Ishikawa (cell line): ENCODE measurements at regions not wholly inside any gene's neighbourhood (a gene's known extent, or its start where the extent isn't known, plus 50 kb on each side); places are given as distances from the start of the nearest gene placed in this dataset.

ENCODE experiments used
- CREB1 ChIP-seq: IDR thresholded peaks from 2 replicates; pipeline ENCODE4 v1.6.1; 2012; ENCODE audit warnings: low read depth
- EGR1 ChIP-seq: IDR thresholded peaks from 2 replicates; pipeline ENCODE4 v1.6.1; 2012
- EP300 ChIP-seq: IDR thresholded peaks from 2 replicates; pipeline ENCODE4 v1.6.1; 2012; ENCODE audit warnings: borderline replicate concordance
- FOXM1 ChIP-seq: IDR thresholded peaks from 2 replicates; pipeline ENCODE4 v1.6.1; 2012; ENCODE audit warnings: low read depth, borderline replicate concordance
- NFIC ChIP-seq: IDR thresholded peaks from 2 replicates; pipeline ENCODE4 v1.6.1; 2012
- RAD21 ChIP-seq: IDR thresholded peaks from 2 replicates; pipeline ENCODE4 v1.6.1; 2012; ENCODE audit warnings: low read depth
- TAF1 ChIP-seq: IDR thresholded peaks from 2 replicates; pipeline ENCODE4 v1.6.1; 2012; ENCODE audit warnings: low read depth, mild to moderate bottlenecking
- TCF12 ChIP-seq: IDR thresholded peaks from 2 replicates; pipeline ENCODE4 v1.6.1; 2012; ENCODE audit warnings: low read depth
- TEAD4 ChIP-seq: IDR thresholded peaks from 2 replicates; pipeline ENCODE4 v1.6.1; 2012
- ZBTB7A ChIP-seq: IDR thresholded peaks from 2 replicates; pipeline ENCODE4 v1.6.1; 2012; ENCODE audit warnings: low read depth
- TF ChIP-seq, protein P1 (sequence below): IDR thresholded peaks from 2 replicates; pipeline ENCODE4 v1.6.1; 2012
- TF ChIP-seq, protein P2 (sequence below): IDR thresholded peaks from 2 replicates; pipeline ENCODE4 v1.6.1; 2012; ENCODE audit warnings: low read depth, mild to moderate bottlenecking

DNA sequence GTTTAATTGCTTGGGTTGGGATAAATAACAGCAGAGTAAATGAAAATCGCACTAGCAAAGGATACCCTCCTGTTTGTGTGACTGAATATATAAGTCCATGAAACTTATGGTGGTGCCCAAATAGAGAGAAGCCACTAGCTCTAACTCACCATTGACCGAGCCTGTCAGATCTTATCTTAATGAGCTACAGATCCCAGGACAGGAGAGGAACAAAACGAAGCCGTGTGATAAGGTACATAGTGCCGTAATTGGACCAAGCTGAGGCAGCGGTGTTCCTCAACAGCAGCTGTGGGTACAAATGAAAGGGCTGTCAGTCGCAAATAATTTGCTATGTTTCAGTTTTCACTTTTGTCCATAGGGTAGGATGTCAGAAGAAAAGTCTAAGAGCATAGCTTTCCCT lies 276.1 kb downstream of the PTBP2 start:
- TF ChIP-seq EP300 (no peak), FOXM1 (no peak), TAF1 (no peak), TCF12 (no peak), CREB1 (no peak), ZBTB7A (no peak), TEAD4 (no peak), RAD21 (no peak), NFIC (no peak), EGR1 (no peak)
- TF ChIP-seq, protein P1, sequence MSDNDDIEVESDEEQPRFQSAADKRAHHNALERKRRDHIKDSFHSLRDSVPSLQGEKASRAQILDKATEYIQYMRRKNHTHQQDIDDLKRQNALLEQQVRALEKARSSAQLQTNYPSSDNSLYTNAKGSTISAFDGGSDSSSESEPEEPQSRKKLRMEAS = no peak
- TF ChIP-seq, protein P2, sequence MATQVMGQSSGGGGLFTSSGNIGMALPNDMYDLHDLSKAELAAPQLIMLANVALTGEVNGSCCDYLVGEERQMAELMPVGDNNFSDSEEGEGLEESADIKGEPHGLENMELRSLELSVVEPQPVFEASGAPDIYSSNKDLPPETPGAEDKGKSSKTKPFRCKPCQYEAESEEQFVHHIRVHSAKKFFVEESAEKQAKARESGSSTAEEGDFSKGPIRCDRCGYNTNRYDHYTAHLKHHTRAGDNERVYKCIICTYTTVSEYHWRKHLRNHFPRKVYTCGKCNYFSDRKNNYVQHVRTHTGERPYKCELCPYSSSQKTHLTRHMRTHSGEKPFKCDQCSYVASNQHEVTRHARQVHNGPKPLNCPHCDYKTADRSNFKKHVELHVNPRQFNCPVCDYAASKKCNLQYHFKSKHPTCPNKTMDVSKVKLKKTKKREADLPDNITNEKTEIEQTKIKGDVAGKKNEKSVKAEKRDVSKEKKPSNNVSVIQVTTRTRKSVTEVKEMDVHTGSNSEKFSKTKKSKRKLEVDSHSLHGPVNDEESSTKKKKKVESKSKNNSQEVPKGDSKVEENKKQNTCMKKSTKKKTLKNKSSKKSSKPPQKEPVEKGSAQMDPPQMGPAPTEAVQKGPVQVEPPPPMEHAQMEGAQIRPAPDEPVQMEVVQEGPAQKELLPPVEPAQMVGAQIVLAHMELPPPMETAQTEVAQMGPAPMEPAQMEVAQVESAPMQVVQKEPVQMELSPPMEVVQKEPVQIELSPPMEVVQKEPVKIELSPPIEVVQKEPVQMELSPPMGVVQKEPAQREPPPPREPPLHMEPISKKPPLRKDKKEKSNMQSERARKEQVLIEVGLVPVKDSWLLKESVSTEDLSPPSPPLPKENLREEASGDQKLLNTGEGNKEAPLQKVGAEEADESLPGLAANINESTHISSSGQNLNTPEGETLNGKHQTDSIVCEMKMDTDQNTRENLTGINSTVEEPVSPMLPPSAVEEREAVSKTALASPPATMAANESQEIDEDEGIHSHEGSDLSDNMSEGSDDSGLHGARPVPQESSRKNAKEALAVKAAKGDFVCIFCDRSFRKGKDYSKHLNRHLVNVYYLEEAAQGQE = no peak
